ENCODE measurements at regions not wholly inside any gene's neighbourhood (a gene's known extent, or its start where the extent isn't known, plus 50 kb on each side); places are given as distances from the start of the nearest gene placed in this dataset.

- TF ChIP-seq CTCF (IDR thresholded peaks at IDR 0.05) = no peak
- no peak for TF ChIP-seq POLR2A (IDR thresholded peaks at IDR 0.05)
- TF ChIP-seq EP300 (IDR thresholded peaks at IDR 0.05) = no peak
Measured at GRCh38 chr3:34364335-34364734, 565.9 kb downstream of the PDCD6IP start.

All from tibial nerve (tissue), 4 donors.